ENCODE measurements at regions not wholly inside any gene's neighbourhood (a gene's known extent, or its start where the extent isn't known, plus 50 kb on each side); places are given as distances from the start of the nearest gene placed in this dataset.
"Not testable (repeated sequence)": the region's sequence is repeated elsewhere in the genome, so short reads cannot be mapped to it uniquely, and the experiment has no call there.

DNA sequence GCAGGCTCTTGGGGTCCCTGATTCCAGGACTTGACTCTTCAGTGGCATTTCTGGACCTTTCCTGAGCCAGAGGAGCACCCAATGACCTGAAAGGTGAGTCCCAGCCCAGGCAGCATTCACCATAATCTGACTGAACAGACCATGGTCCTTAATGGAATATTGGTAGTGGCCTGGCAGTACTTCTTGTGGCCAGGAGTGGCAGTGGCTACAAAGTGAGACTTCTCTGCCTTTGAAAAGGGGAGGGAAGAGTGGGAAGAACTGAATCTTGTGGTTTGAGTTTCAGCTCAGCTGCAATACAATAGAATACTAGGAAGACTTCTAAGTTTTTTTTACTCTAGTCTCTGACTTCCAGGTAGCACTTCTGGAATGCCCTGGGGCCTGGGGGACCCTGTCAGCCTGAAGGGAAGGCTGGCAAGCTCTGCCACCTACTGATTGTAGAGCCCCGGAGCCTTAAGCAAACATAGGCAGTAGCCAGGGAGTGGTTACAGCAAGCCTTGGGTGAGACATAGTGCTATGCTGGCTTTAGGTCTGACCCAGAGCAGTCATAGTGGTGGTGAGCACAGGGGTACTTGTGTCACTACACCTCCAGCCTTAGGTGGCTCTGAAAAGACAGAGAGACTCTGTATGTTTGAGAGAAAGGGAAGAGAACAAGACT is 674.2 kb upstream of the MANEA start:
- DNase-seq = no peak

DNA sequence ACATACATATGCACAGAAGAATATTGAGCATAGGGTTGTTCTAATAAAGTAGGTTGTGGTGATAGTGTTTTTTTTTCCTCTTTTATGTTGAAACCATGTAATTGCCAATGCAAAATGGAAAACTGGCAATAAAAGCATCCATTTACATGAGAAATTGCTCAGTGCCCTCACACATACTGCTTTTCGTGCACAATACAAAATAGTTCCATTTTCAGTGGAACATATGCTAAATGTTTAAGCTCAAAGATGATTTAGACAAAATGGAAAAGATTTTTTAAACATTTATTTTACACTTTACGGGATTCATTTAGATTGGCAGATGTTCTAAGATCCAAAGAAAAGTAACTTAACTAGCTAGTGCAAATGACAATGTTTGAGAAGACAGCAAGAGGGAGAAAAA is 678.1 kb upstream of the MANEA start:
- no peak for DNase-seq

DNA sequence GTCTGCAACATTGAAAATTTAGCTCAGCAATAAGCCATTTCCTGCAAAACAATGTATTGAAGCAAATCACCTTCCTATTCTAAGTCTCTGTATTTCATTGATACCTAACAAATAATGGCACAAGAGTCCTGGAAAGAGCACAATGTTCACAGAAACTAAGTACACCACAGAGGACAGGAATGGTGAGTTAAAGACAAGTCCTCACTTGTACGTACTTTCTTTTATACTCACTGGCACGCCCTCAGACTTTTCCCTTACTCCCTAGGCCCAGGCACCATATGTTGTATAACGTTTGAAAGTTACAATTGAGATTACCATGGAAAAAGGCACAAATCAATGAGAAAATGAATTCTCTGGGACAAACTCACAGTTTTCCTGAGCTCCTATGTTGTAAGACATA is 683.0 kb upstream of the MANEA start:
- no peak for DNase-seq

DNA sequence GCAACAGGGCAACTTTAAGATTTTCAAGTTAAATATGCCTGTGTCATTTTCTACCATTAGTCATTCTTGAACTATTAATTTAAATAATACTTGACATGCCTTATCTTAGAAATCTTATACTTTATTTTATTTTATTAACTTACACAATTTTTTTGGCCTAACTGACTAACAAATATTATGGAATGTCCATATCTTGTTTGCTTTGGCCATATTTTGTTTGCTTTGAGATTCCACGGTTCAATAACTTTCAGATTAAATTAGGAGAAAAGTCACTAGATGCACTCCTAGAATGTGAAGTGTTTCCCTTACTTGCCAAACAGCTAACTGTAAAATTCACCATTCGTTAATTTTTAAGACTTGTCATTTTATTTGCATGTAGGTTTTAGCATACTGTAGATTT is 684.0 kb upstream of the MANEA start:
- no peak for DNase-seq

DNA sequence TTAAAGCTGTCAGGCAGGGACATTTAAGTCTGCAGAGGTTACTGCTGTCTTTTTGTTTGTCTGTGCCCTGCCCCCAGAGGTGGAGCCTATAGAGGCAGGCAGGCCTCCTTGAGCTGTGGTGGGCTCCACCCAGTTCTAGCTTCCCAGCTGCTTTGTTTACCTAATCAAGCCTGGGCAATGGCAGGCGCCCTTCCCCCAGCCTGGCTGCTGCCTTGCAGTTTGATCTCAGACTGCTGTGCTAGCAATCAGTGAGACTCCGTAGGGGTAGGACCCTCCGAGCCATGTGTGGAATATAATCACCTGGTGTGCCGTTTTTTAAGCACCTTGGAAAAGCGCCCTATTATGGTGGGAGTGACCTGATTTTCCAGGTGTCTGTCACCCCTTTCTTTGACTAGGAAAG is 703.5 kb upstream of the MANEA start:
- DNase-seq = not testable (repeated sequence)

DNA sequence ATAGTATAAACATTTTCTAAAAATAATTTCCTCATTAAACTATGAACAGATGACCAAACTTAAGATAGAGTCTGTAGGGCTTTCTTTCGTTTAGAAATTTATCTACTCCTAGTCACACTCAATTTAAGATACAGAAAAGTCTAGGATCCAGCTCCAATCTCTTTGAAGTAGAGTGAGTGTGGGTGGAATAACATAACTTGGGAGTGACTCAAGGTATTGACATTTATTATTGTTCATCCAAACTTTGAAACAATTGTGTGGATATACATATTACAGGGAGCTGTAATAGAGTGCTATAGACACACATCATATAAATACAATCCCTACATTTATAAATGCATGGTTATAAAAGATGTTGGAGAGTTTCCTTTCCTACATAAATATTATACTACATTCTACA is 715.2 kb upstream of the MANEA start:
- DNase-seq = no peak

DNA sequence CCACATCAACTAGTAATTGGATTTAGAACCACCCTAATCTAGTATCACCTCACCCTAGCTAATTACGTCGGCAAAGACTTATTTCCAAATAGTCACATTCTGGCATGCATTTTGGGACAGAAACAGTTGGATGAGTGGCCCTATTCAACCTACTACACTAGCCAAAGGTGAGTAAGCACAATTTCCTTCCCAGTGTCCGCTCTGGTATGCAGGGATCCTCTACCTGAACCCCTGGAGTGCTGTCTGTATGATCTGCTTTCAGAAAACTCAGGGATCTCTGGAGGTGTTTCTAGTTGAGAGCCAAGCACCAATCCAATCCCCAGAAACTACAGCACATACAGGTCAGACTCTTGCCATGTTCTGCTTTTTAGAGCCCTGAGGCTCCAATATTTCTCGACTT is 717.4 kb upstream of the MANEA start:
- DNase-seq = no peak

DNA sequence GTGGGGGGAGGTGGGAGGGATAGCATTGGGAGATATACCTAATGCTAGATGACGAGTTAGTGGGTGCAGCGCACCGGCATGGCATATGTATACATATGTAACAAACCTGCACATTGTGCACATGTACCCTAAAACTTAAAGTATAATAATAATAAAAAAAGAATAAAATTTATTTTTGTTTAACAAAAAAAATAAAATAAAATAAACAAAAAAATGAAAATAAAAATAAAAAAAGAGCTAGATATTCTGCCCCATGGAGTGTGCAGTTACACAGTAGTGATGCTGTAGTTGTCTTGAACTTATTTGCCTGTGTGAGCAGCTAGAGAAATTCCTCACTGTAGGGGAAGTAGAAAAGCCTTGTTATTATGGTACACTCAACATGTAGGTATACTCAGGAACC is 720.3 kb upstream of the MANEA start:
- DNase-seq = not testable (repeated sequence)

DNA sequence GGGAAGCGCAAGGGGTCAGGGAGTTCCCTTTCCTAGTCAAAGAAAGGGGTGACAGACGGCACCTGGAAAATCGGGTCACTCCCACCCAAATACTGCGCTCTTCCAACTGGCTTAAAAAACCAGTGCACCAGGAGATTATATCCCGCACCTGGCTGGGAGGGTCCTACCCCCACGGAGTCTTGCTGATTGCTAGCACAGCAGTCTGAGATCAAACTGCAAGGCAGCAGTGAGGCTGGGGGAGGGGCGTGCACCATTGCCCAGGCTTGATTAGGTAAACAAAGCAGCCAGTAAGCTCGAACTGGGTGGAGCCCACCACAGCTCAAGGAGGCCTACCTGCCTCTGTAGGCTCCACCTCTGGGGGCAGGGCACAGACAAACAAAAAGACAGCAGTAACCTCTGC is 726.0 kb upstream of the MANEA start:
- DNase-seq = not testable (repeated sequence)

DNA sequence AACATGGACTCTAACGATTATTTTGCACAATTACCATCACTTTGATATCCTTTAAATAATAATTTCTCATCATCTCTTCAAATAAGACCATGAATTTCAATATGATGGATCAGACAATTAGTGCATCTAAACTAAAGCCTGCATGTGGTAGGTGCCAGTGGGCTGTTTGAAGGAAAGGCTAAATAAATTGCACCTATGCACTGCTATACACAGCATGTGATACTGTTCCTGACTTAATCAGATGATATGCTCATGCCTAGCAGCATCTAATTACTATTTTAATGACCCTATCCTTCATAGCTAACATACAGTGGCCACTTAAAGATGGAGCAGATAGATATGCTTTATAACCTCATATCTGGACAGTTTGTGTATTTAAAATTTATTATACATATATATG is 731.6 kb upstream of the MANEA start:
- DNase-seq = no peak

DNA sequence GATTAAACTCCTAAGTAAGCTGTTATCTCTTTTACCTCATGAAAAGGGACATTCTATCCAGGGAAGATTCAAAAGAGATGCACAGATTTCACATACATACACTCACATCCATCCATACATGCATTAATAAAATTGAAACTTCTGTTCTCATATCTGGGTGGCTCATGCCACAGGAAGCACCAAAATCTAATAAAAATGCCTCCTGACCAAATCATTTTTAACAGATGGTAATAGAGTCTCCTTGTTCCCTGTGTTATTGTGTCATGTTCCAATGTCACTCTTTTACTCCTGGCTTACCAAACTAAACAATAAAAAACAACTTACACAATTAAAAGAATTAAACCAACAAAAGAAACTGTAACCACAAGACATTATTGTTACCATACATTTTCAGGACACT is 742.1 kb upstream of the MANEA start:
- no peak for DNase-seq

DNA sequence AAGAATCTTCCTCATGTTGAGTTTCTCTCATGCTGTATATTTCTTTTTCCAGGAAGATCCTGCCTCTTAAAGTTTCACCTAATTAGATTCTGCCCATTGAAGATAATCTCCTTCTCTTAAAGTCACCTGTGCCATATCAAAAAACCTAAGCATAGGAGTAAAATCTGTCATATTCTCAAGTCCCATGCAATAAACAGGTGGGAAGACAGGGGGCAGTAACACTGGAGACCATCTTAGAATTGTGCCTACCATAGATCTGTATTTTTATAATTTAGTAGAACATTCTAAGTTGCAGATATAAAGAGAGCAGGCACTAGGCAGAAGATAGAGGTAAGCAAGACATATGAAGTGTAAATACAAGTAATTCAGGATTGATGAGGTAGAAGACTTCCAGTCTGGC is 763.5 kb upstream of the MANEA start:
- no peak for DNase-seq

DNA sequence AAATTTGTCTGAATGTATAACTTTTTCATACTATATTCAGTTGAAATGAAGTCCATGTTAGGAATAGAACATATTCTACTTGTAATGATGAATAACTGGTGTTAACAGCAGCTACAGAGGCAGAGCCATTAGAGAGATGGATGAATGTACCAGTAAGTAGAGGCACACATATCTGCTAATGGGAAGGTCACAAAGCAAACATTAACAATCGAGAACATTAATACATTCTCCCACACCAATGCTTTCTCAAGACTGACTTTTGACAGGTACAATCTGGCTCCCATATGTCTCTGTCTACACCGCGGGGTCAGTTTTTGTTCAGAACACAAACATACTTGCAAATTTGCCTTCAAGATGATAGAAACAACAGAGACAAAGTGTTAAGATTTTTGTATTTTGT is 776.0 kb upstream of the MANEA start:
- DNase-seq = no peak

DNA sequence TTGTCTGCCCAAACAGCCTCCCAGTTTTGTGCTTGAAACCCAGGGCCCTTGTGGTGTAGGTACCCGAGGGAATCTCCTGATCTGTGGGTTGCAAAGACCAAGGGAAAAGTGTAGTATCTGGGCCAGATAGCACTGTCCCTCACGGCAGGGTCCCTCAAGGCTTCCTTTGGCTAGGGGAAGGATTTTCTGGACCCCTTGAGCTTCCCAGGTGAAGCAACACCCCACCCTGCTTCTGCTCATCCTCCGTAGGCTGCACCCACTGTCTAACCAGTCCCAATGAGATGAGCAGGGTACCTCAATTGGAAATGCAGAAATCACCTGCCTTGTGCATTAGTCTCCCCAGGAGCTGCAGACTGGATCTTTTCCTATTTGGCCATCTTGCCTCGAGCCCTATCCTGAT is 791.8 kb upstream of the MANEA start:
- DNase-seq = no peak

DNA sequence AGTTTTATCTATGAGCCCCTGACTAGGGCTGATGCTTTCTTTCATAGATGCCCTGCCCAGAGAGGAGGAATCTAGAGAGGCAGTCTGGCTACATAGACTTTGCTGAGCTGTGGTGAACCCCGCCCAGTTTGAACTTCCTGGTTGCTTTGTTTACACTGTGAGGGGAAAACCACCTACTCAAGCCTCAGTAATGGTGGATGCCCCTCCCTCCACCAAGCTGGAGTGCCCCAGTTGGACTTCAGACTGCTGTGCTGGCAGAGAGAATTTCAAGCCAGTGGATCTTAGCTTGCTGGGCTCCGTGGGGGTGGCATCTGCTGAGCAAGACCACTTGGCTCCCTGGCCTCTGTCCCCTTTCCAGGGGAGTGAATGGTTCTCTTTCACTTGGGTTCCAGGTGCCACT is 792.3 kb upstream of the MANEA start:
- not testable (repeated sequence) for DNase-seq

DNA sequence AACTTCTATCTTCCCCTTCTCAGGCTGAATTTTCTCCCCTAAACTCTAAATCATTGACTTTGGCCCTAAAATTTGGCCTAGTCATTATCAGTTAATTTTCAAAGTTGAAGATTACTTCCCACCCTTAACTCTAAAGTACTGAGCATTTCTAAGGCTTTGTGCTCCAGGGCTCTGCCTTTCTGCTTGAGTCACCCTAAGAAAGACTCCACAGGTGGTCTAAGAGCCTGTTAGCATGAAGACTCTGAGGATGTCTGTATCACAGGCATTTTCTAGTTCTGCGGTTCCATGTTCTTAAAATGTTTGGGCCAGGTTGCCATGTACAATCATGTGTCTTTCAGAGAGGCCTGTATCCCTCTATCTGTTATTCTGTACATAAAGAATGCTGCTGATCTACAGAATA is 808.1 kb upstream of the MANEA start:
- no peak for DNase-seq

DNA sequence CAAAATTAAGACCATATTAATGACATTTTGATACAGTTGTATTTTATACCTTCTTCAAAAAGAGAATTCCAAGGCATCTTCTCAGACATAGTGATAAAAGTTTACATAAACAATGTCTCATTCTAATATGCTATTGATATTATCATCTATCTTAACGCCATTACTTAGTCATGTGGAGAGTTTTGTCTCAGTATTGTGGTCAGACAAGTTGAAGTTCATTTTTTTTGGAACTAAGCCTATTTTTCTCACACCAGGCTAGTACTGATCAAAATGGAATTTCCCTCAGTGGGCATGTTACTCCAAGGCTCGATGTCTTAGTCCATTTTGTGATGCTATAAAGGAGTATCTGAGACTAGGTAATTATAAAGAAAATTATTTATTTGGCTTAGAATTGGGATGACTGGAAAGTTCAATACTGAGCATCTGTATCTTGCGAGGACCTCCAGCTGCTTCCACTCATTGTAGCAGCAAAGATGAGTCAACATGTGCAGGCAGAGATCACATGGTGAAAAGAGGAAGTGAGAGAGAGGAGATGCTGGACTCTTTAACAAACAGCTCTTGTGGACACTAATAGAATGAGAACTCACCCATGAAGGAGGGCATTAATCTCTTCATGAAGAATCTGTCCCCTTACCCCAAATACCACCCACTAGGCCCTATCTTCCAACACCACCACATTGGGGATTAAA is 825.5 kb upstream of the MANEA start:
- no peak for DNase-seq

DNA sequence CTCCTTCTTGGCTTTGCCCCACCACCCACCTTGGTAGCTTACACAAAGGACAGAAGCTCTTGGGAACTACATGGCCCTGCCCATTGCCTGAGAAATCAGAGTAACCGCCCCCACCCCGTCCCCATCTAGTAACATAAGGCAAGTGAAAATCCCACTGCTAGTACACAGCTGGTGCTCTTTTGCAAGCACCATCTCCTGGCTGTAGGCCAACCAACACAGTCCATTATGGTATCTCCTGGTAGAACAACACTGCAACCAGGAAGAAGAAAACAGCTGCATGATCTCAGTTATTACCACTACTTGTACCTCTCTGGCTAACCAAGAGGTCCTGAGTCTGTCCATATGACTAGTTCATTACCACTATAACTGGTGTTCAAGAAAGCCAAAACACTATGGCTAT is 841.1 kb upstream of the MANEA start:
- no peak for DNase-seq

DNA sequence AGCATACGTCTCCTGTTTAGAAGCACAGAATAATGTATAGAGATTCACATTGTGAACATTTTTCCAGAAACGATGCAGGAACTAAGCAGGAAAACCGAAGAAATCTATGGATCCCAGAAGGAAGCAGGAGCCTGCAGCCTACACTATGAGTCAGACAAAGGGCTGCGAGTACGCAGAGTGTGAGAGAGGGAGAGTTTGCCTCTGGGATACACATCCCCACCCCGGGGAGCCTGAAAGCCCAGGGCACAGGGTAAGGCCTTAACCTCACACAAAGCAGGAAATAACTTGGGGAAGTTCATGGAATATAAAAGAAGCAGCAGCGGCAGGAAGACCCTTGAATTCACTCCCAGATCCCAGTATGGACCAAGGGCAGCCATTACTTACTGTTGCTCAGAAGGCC is 842.1 kb upstream of the MANEA start:
- DNase-seq = no peak

DNA sequence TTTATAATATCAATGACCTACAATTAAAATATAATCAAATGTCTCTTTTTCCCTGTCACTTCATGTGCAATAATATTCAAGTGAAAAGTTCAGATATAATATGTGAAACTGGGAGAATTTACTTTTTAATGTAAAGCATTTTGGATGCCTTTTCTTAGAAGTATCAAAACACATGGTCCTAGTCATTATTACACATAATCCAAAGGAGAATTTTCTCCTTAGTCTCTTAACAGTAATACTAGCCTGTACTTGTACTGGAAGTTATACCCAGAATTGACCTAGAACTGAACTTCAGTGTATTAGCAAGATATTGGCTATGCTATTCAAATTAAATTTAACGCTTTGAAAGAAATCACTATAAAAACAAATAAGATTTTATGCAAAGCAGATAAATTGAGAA is 842.6 kb upstream of the MANEA start:
- DNase-seq = no peak

DNA sequence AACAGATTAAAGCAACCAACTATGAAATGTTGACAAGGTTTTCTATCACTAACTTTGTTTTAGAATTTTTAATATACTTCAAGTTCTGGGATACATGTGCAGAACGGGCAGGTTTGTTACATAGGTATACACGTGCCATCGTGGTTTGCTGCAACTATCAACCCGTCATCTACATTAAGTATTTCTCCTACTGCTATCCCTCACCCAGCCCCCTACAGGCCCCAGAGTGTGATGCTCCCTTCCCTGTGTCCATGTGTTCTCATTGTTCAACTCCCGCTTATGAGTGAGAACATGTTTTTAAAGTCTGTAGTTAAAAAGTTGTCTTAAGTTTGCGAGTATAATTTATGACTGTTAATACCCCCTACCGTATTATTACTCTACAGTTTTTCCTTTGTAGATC is 844.3 kb upstream of the MANEA start:
- DNase-seq = no peak

DNA sequence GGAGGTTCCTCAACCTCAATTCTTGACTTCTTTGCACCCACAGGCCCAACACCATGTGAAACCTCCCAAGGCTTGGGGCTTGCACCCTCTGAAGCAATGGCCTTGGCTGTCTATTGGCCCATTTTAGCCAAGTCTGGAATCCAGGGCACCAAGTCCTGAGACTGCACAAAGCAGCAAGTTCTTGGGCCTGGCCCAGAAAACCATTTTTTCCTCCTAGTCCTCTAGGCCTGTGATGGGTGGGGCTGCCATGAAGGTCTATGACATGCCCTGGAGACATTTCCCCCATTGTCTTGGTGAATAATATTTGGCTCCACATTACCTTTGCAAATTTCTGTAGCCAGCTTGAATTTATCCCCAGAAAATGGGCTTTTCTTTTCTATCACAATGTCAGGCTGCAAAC is 849.6 kb upstream of the MANEA start:
- DNase-seq = no peak

DNA sequence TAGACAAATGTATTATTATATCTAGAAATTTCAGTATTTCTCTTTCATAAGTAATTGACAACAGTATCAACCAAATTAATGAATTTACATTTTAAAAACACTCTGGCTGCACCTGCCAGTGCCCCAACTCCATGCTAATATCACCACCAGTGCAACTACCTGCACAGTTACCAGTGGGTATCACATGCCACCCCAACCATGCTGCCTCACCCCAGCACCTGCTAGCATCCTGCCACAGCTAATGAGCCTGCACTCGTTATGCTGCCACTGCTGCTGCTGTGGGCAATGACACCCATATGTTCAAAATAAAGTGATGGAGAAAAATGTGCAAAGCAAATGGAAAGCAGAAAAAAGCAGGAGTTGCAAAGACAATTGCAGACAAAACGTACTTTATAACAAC is 855.9 kb upstream of the MANEA start:
- DNase-seq = no peak

DNA sequence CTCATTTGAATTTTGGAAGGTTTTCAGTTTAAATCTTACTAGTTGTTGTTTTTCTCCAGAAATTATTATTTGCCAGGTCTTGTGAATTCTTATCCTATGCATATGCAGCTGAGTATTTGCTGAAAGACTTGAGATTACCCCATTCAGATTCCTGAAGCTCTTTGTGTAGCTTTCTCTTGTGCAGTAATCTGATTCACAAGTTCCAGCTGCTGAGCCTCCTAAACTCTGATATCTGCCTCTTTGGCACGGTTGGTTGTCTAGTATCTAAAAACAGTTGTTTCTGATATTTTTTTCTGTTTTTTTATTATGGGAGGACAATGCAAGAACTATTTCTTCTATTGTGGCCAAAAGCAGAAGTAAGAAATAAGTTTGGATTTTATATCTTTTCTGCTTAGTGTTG is 863.9 kb upstream of the MANEA start:
- DNase-seq = no peak

DNA sequence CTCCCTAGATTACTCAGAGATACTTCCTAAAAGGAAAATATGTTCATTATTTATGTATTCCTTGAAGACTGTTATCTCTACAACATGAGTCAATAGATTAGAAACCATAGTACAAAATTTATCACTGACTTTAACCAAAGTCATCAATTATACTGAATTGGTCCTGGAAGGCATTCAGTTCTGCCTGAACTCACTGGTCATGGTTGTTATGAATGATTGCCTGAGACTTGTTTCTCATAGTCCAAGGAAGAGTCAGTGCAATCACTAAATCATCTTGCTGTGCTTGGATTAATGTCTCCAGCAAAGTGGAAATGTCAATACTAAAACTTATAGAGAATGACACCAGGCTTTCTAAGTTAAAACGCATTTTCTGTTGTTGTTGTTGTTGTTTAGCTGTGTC is 878.6 kb upstream of the MANEA start:
- no peak for DNase-seq
